GM08714 (cell line): ENCODE measurements at regions not wholly inside any gene's neighbourhood (a gene's known extent, or its start where the extent isn't known, plus 50 kb on each side); places are given as distances from the start of the nearest gene placed in this dataset.

Experiments
- H3K4me3 ChIP-seq: fragments of 200-500 bp; sonication (Bioruptor generic); 2 replicates; pipeline ENCODE4 v1.5.1; 2014; ENCODE audit warnings: mild to moderate bottlenecking, low read length, inconsistent platforms
- ZNF274 ChIP-seq: IDR thresholded peaks from 2 replicates; pipeline ENCODE4 v1.6.1; 2012; ENCODE audit warnings: mild to moderate bottlenecking, low read depth, low read length

GRCh38 chr22:47333625-47334024, 571.2 kb downstream of the TBC1D22A start:
- no peak overlapping the region for H3K4me3 ChIP-seq
- TF ChIP-seq ZNF274 = no peak

- no peak overlapping the region for H3K4me3 ChIP-seq
- TF ChIP-seq ZNF274 = no peak
These were observed 570.0 kb downstream of the TBC1D22A start for GRCh38 chr22:47332246-47332980.

- H3K4me3 ChIP-seq = no peak overlapping the region
- no peak for TF ChIP-seq ZNF274
These were observed 569.3 kb downstream of the TBC1D22A start for GRCh38 chr22:47331750-47332149.

GRCh38 chr22:47329727-47330650, 567.5 kb downstream of the TBC1D22A start:
- TF ChIP-seq ZNF274 = no peak
- no peak overlapping the region for H3K4me3 ChIP-seq

GRCh38 chr22:47328550-47329243, 566.2 kb downstream of the TBC1D22A start:
- no peak for TF ChIP-seq ZNF274
- no peak overlapping the region for H3K4me3 ChIP-seq

GRCh38 chr22:47327241-47327640, 564.8 kb downstream of the TBC1D22A start:
- H3K4me3 ChIP-seq = no peak overlapping the region
- TF ChIP-seq ZNF274 = no peak

- no peak for TF ChIP-seq ZNF274
- H3K4me3 ChIP-seq = no peak overlapping the region
These were observed 562.8 kb downstream of the TBC1D22A start for GRCh38 chr22:47325249-47325648.

- no peak for TF ChIP-seq ZNF274
These were observed 562.1 kb downstream of the TBC1D22A start for GRCh38 chr22:47324435-47324990.

GRCh38 chr22:47323518-47323917, 561.1 kb downstream of the TBC1D22A start:
- H3K4me3 ChIP-seq = no peak overlapping the region
- no peak for TF ChIP-seq ZNF274

More at GRCh38 chr22:47324435-47324990, 562.1 kb downstream of the TBC1D22A start:
- no peak overlapping the region for H3K4me3 ChIP-seq

- H3K4me3 ChIP-seq = no peak overlapping the region
- TF ChIP-seq ZNF274 = no peak
These were observed 560.4 kb downstream of the TBC1D22A start for GRCh38 chr22:47322854-47323253.

GRCh38 chr22:47320560-47320959, 558.1 kb downstream of the TBC1D22A start:
- no peak for TF ChIP-seq ZNF274
- no peak overlapping the region for H3K4me3 ChIP-seq

- H3K4me3 ChIP-seq = no peak overlapping the region
- no peak for TF ChIP-seq ZNF274
These were observed 555.7 kb downstream of the TBC1D22A start for GRCh38 chr22:47318041-47318737.

GRCh38 chr22:47315862-47316419, 553.5 kb downstream of the TBC1D22A start:
- TF ChIP-seq ZNF274 = no peak

More at GRCh38 chr22:47315862-47316419, 553.5 kb downstream of the TBC1D22A start:
- no peak overlapping the region for H3K4me3 ChIP-seq
